ENCODE measurements at regions not wholly inside any gene's neighbourhood (a gene's known extent, or its start where the extent isn't known, plus 50 kb on each side); places are given as distances from the start of the nearest gene placed in this dataset.

DNA sequence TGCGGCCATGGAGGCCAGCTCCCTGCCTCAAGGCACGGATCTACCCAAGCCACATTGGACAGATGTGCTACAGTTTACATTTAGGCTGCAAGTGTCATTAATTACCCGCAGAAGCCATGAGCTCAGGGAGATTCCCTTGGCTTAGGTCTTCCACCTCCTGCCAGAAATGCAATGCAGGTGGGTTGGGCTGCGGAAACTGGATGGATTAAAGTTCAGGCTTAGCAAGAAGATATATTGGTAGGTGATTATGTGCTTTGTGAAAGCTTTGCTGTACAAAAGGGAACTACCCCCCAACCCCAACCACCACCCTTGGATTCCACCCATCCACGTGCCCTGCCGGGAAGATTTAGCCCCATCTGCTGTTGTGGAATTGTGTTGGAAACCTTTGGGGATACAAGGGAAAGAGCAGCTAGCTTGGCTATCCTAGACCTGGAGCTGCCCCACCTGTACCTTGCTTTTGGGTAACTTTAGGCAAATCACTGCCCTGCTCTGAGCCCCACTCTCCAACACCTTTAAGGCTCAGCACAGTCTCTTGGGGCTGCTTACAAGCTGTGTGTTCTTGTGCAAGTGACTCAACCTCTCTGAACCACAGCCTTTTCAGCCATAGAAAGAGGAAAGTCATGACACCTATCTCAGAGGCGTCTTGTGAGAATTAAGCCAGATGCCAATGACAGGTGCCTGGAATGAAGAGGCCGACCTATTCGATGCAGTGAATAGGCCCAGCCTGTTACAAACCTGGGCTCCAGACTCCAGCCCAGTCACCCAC lies 141.6 kb upstream of the GLI2 start:
- H3K27ac ChIP-seq (ENCODE audit: low read depth, low read length, poor library complexity, severe bottlenecking): no peak overlapping the region
- no peak overlapping the region for H3K4me3 ChIP-seq (ENCODE audit: low read depth, low read length, poor library complexity, severe bottlenecking)
- H3K4me1 ChIP-seq (ENCODE audit: insufficient read depth, low read length, poor library complexity, severe bottlenecking): no peaks in the 10 kb centered on the region
- H3K36me3 ChIP-seq (ENCODE audit: insufficient read depth, low read length, poor library complexity, severe bottlenecking): no peaks in the 10 kb centered on the region
- TF ChIP-seq, protein P1, sequence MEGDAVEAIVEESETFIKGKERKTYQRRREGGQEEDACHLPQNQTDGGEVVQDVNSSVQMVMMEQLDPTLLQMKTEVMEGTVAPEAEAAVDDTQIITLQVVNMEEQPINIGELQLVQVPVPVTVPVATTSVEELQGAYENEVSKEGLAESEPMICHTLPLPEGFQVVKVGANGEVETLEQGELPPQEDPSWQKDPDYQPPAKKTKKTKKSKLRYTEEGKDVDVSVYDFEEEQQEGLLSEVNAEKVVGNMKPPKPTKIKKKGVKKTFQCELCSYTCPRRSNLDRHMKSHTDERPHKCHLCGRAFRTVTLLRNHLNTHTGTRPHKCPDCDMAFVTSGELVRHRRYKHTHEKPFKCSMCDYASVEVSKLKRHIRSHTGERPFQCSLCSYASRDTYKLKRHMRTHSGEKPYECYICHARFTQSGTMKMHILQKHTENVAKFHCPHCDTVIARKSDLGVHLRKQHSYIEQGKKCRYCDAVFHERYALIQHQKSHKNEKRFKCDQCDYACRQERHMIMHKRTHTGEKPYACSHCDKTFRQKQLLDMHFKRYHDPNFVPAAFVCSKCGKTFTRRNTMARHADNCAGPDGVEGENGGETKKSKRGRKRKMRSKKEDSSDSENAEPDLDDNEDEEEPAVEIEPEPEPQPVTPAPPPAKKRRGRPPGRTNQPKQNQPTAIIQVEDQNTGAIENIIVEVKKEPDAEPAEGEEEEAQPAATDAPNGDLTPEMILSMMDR (conservative IDR thresholded peaks at IDR 0.05; ENCODE audit: low read depth, low read length): no peak
- no peak for TF ChIP-seq EZH2 (IDR thresholded peaks at IDR 0.05; ENCODE audit: borderline replicate concordance, low read depth, low read length, poor library complexity, severe bottlenecking)
- intact Hi-C loops (cut with micrococcal nuclease; ENCODE audit: unreplicated experiment): no loop called here
- BruUV-seq (replicated peaks): no TSS peak
- DNase-seq (ENCODE audit: low spot score): no peak
- POLR2A ChIA-PET (ENCODE audit: low non-redundant PET): interaction anchor here (0.6 kb wide), 1 partner anchor 372 kb away, joined by 5 read pairs; no protein-coding TSS in a partner anchor
- H3K27me3 ChIP-seq (replicated peaks; ENCODE audit: insufficient read depth, low read depth, low read length, poor library complexity): peaks cover 6% of the 10 kb centered on the region
- H3K9me3 ChIP-seq (ENCODE audit: low read depth, low read length, poor library complexity, severe bottlenecking): no peaks in the 10 kb centered on the region
- CTCF ChIA-PET: no interaction called here

DNA sequence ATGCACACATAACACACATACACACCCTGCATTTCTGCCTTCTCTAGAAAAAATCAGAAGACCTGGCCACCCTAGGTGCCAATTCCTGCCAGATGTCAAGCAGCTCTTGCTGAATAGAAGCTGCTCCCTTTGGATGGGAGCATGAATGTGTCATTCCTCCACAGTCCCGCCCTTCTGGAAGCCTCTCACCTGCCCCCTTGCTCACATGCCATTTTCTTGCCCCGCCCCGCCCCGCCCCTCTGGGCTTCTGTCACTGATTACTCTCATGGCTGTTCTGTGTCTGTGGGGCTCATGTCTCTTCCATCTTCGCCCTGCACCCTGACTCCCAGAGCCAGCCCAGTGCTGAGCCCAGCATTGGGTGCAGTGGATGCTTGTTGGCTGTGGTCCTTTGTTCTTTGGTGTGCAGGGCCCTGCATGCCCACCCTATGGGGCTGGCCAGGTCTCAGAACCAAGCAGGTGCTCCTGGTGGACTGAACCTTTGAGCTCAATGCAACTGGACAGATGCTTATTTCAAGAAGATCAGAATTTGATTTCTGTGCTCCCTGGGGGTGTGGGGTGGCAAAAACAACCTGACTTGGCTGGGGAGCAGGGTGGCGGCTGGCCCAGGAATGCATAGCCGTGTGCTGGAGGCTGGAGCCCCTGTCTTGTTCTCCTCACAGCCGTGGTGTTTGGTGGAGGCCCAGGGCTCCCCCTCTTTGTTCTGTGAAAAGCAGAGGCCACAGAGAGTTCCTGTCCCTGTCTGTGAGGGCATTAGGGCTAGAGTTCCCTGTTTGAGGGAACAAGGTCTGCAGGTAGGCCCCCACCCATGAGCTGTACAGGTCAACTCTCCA lies 140.6 kb upstream of the GLI2 start:
- Histone ChIP-seq H3K4me1 (ENCODE audit: insufficient read depth, low read length, poor library complexity, severe bottlenecking) (no peaks in the 10 kb centered on the region), H3K4me3 (ENCODE audit: low read depth, low read length, poor library complexity, severe bottlenecking) (no peak overlapping the region), H3K27ac (ENCODE audit: low read depth, low read length, poor library complexity, severe bottlenecking) (no peak overlapping the region), H3K36me3 (ENCODE audit: insufficient read depth, low read length, poor library complexity, severe bottlenecking) (no peaks in the 10 kb centered on the region), H3K9me3 (ENCODE audit: low read depth, low read length, poor library complexity, severe bottlenecking) (no peaks in the 10 kb centered on the region), H3K27me3 (replicated peaks; ENCODE audit: insufficient read depth, low read depth, low read length, poor library complexity) (no peaks in the 10 kb centered on the region)
- POLR2A ChIA-PET (ENCODE audit: low non-redundant PET): no interaction called here
- CTCF ChIA-PET: no interaction called here
- no peak for TF ChIP-seq EZH2 (IDR thresholded peaks at IDR 0.05; ENCODE audit: borderline replicate concordance, low read depth, low read length, poor library complexity, severe bottlenecking)
- TF ChIP-seq, protein P1 (conservative IDR thresholded peaks at IDR 0.05; ENCODE audit: low read depth, low read length): no peak
- intact Hi-C loops (cut with micrococcal nuclease; ENCODE audit: unreplicated experiment): no loop called here
- no TSS peak for BruUV-seq (replicated peaks)
- no peak for DNase-seq (ENCODE audit: low spot score)

DNA sequence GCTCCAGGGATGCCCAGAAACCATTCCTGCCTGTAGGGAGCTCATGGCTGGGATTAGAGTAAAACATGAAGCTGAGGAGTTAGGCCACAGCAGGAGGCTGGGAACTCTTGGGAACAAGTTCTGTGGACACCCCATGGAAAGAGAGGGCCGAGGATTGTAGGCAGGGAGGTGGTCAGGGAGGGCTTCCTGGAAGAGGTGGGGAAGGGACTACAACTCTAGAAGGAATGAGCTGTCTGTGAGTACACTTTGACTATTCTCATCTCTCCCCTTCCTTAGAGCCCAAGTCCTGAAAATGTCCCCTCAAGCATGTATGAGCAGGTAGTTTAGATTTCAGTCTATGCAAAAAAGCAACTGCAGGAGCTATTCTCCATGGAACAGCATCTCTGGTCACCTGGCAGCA lies 139.9 kb upstream of the GLI2 start:
- CTCF ChIA-PET: no interaction called here
- BruUV-seq (replicated peaks): no TSS peak
- no peaks in the 10 kb centered on the region for H3K4me1 ChIP-seq (ENCODE audit: insufficient read depth, low read length, poor library complexity, severe bottlenecking)
- POLR2A ChIA-PET (ENCODE audit: low non-redundant PET): no interaction called here
- intact Hi-C loops (cut with micrococcal nuclease; ENCODE audit: unreplicated experiment): no loop called here
- no peak overlapping the region for H3K4me3 ChIP-seq (ENCODE audit: low read depth, low read length, poor library complexity, severe bottlenecking)
- no peak for TF ChIP-seq EZH2 (IDR thresholded peaks at IDR 0.05; ENCODE audit: borderline replicate concordance, low read depth, low read length, poor library complexity, severe bottlenecking)
- TF ChIP-seq, protein P1 (conservative IDR thresholded peaks at IDR 0.05; ENCODE audit: low read depth, low read length): no peak
- H3K9me3 ChIP-seq (ENCODE audit: low read depth, low read length, poor library complexity, severe bottlenecking): no peaks in the 10 kb centered on the region
- no peak for DNase-seq (ENCODE audit: low spot score)
- H3K27me3 ChIP-seq (replicated peaks; ENCODE audit: insufficient read depth, low read depth, low read length, poor library complexity): no peaks in the 10 kb centered on the region
- H3K27ac ChIP-seq (ENCODE audit: low read depth, low read length, poor library complexity, severe bottlenecking): no peak overlapping the region
- no peaks in the 10 kb centered on the region for H3K36me3 ChIP-seq (ENCODE audit: insufficient read depth, low read length, poor library complexity, severe bottlenecking)
